DND-41 (cell line): ENCODE measurements at regions not wholly inside any gene's neighbourhood (a gene's known extent, or its start where the extent isn't known, plus 50 kb on each side); places are given as distances from the start of the nearest gene placed in this dataset.

Source experiments
- EZH2 ChIP-seq: IDR thresholded peaks from 3 replicates; pipeline ENCODE4 v1.6.1; 2012; ENCODE audit warnings: borderline replicate concordance, low read depth, mild to moderate bottlenecking, moderate library complexity, low read length, inconsistent platforms; ENCODE audit not compliant: severe bottlenecking
- TF ChIP-seq, protein P1 (sequence below): IDR thresholded peaks from 2 replicates; pipeline ENCODE4 v1.5.1; 2012; ENCODE audit warnings: borderline replicate concordance, low read length, moderate library complexity, mild to moderate bottlenecking; ENCODE audit not compliant: poor library complexity, severe bottlenecking; ENCODE audit errors: extremely low read depth

DNA sequence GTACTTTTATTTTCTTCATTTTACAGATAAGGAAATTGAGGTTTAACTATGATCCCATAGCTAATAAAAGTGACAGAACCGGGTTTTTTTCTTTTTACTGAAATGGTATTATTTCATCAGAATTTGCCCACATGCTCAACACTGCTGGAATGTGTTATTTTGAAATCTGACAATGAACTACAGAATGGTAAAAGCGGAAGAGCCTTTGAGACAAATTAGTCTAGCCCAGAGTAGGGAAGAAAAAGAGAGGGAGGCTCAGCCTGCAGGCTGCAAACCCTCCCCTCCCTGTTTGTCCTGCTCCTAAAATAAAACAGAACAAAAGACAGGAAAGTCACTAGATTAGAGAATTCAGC lies 100.3 kb upstream of the LIPC start:
- TF ChIP-seq, protein P1, sequence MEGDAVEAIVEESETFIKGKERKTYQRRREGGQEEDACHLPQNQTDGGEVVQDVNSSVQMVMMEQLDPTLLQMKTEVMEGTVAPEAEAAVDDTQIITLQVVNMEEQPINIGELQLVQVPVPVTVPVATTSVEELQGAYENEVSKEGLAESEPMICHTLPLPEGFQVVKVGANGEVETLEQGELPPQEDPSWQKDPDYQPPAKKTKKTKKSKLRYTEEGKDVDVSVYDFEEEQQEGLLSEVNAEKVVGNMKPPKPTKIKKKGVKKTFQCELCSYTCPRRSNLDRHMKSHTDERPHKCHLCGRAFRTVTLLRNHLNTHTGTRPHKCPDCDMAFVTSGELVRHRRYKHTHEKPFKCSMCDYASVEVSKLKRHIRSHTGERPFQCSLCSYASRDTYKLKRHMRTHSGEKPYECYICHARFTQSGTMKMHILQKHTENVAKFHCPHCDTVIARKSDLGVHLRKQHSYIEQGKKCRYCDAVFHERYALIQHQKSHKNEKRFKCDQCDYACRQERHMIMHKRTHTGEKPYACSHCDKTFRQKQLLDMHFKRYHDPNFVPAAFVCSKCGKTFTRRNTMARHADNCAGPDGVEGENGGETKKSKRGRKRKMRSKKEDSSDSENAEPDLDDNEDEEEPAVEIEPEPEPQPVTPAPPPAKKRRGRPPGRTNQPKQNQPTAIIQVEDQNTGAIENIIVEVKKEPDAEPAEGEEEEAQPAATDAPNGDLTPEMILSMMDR, result no peak
- TF ChIP-seq EZH2, result no peak
